ENCODE measurements at regions not wholly inside any gene's neighbourhood (a gene's known extent, or its start where the extent isn't known, plus 50 kb on each side); places are given as distances from the start of the nearest gene placed in this dataset.
A peak's percentile ranks its signal among the peaks of the same experiment; 100 is the strongest.
"Not testable (repeated sequence)": the region's sequence is repeated elsewhere in the genome, so short reads cannot be mapped to it uniquely, and the experiment has no call there.

DNA sequence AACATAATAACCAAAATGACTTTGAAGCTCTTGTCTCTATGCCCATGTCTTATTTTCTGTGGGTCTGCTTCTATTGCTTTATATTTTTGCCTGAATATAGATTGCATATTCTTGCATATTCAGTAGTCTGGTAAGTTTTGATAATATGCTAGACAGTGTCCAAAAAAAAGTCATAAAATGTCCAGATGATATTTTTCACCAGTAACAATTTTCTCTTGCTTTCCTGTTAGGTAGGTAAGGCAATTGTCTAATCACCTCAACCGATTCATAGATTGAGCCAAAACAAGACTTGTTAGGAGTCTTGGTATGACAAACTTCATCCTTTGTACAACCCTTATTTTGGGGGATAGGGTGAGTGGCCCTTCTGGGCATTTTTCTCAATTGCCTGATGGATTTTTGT, 277.0 kb upstream of the NRP1 start:
- DNase-seq (ENCODE audit: low spot score) = no peak

DNA sequence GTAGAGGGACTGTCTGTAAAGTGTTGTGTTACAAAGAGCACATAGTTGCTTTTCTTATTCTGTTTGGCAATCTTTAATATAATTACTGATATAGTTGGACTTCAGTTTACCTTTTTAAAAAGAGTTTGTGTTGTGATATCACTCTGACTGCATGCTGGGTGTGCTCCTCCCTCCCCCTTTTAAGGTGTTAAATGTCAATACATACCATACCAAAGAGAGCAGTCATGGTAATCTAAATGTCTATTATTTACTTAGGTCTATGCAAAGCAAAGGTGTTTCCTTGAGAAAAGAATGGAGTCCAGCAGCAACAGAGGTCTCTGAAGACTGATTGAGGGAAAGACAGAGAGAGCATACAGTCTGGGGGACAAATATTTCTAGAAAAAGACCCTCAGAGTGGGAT, 275.1 kb upstream of the NRP1 start:
- DNase-seq (ENCODE audit: low spot score) = no peak

DNA sequence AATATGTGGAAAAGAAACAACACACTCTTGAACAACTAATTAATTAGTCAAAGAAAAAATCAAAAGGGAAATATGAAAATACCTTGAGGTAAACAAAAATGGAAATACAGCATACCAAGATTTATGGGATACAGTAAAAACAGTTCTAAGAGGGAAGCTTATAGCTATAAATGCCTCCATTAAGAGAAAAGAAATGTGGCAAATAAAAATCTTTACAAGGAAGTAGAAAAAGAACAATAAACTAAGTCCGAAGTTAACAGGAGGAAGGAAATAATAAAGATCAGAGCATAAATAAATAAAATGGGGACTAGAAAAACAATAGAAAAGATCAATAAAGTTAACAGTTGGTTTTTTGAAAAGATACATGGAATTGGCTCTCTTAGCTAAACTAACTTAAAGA, 267.8 kb upstream of the NRP1 start:
- DNase-seq (ENCODE audit: low spot score) = no peak

- no peak for DNase-seq (ENCODE audit: low spot score)
Measured at GRCh38 chr10:33600381-33600780, 265.9 kb upstream of the NRP1 start.

DNA sequence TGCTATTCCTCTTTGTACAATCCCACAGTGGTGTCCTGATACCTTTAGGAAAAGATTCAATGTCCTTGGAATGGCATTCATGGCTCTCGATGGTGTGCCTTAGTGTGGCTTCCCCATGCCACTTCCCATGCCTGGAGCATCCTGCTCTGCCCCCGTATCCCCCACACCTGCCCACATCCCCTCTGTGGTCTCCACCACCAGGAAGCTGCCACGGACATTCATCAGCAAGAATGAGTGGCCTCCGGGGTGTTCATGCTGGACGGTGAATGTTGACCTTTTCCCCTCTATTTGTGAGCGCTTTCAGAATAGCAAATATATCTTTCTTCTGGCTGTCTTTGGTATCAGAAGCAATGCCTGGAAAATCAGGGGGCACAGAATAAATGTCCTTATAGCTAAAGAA, 262.0 kb upstream of the NRP1 start:
- no peak for DNase-seq (ENCODE audit: low spot score)

DNA sequence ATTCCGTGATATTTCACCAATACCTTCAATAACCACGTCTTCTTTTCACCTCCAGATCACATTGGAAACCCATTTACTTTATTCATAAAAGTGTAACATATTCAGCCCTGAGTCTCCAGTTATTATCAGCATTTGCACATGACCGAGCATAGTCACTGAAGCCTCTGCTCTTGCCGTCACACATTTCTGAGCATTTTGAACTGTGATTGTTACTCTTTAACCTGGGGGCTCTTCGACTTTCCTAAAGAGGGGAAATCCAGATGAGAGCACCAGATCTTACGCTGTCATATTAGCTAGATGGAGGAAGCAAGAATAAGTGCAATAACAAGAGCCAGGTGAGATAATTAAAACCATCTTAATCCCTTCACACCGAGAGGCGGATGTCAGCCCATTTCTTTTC, 260.0 kb upstream of the NRP1 start:
- no peak for DNase-seq (ENCODE audit: low spot score)

GRCh38 chr10:33588974-33589600, 254.6 kb upstream of the NRP1 start:
- no peak for DNase-seq (ENCODE audit: low spot score)

- DNase-seq (ENCODE audit: low spot score) = not testable (repeated sequence)
Measured at GRCh38 chr10:33584596-33584995, 250.1 kb upstream of the NRP1 start.

GRCh38 chr10:33579996-33580395, 245.5 kb upstream of the NRP1 start:
- DNase-seq (ENCODE audit: low spot score) = no peak

- no peak for DNase-seq (ENCODE audit: low spot score)
Measured at GRCh38 chr10:33573606-33574005, 239.1 kb upstream of the NRP1 start.

DNA sequence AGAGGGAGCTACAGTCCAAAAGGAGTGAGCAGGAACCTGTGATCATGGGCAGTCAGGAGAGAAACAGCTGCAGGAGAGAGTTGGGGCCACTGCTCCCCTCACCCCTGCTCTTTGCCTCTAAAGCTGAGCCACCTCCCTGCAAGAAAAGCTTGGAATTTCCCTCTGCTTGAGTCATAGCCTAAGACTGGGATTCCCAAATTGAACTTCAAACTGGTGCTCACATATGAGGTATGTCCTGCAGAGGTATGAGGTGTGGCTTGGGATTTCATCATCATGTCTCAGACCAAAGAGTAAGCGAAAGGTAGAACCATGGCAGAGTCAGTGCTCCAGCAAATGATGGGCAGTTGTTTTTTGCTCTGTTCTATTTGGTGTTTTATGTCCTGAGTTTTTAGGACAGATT, 237.1 kb upstream of the NRP1 start:
- no peak for DNase-seq (ENCODE audit: low spot score)

- DNase-seq (ENCODE audit: low spot score) = no peak
Measured at GRCh38 chr10:33570495-33570894, 236.0 kb upstream of the NRP1 start.

DNA sequence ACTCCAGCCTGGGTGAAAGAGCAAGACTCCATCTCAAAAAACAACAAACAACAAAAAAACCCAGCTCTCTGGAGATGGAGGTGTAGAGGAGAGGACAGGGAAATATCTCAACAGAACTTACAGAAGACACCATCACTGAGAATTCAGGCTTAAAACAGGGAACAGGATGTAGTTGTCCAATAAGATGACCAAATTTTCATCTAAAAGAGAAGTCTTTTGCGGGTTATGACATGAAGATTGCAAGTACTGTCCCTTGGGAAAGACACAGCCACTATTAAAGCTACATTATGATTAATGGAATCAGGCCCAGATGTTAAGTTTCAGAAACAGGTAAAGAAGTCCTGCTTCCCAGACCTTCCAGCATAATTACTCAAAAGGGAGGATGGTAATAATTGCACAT, 235.2 kb upstream of the NRP1 start:
- DNase-seq (ENCODE audit: low spot score) = no peak

DNA sequence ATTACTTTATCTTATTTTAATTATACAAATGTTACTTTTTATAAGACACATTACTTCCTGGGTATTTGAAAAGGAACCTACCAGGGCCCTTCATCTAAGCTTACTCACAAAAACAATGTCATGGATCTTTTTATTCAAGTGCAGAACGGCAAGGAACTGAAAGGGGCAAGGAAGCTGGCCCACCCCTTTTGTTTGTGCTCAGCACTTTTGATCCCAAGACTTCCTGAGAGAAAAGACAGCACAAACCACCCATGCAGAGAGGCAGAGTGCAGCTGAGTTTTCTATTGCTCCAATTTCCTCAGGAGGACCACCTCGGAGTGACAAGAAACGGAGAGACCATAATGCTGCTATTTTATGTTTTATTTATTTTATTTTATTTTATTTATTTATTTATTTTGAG, 232.0 kb upstream of the NRP1 start:
- DNase-seq (ENCODE audit: low spot score) = no peak

DNA sequence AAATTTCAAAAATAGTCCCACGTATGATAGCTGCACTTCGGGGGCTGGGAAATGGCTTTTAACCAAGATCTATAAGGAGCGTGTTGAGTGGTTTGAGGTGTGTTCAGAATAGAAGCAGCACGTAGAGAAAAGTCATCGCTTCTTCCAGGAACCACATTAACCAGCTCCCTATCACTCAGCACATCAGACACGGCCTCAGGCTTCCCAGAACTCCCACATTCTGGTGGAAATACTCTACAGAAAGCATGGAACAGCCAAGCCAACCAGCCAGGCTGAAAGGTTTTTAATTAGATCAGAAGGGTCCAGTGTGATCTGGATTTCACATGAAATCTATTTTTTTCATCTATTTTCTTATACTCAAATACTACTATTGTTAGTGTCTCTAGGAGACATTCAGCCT, 231.5 kb upstream of the NRP1 start:
- DNase-seq (ENCODE audit: low spot score) = no peak

- no peak for DNase-seq (ENCODE audit: low spot score)
Measured at GRCh38 chr10:33565231-33565630, 230.8 kb upstream of the NRP1 start.

GRCh38 chr10:33559105-33559504, 224.6 kb upstream of the NRP1 start:
- DNase-seq (ENCODE audit: low spot score) = peak; percentile 92

DNA sequence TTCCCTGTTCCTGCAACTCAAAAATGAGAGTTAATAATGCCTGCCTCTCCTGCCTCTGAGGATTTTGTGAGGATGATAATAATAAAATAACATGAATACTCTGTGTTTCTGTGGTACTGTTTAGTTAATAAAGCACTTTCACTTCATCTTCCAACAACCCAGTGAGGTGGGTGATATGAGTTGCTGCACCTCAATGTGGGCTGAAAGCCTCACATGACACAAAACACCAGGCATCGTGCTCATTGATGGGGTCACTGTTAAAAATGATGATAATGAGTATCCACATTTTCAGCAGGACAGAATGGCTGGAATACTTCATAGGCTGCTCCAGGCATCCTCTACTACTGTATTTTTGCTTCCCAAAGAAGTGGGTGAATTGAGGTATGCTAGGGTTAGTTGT, 222.8 kb upstream of the NRP1 start:
- no peak for DNase-seq (ENCODE audit: low spot score)

DNA sequence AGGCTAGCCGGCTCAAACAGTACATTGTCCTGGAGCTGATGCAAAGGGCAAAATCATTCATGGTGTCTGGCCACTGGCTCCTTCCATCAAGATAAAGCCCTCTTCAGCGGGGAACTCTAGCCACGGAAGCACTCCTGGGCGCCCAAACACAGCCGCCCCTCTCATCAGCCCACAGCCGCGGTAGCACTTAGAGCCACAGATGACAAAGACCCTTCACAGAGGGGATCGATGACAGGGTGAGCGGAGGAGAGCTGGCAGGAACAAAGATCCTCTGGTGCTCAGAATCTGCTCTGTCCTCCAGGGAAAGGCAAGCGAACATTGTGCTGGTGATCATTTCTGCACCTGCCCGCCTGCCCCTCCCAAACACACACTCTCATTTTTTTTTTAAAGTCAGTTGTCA, 222.2 kb upstream of the NRP1 start:
- no peak for DNase-seq (ENCODE audit: low spot score)

DNA sequence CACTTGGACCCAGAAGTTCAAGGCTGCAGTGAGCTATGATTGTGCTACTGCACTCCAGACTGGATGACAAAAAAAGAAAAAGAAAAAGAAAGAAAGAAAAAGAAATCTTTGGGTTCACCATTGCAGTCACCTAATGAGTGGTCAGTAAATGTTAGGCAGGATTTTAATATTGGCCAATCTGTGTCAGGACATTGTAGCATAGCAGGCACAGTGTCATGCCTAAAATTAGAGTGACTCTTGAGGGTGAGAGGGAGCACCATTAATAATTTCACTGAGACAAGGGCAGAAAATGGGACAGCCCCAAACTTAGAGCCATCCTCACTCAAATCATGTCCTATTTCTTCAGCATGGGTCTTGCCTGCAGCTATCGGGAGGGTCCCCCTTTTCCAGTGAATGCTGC, 221.6 kb upstream of the NRP1 start:
- DNase-seq (ENCODE audit: low spot score) = no peak

- DNase-seq (ENCODE audit: low spot score) = no peak
Measured at GRCh38 chr10:33553748-33554571, 219.5 kb upstream of the NRP1 start.

- DNase-seq (ENCODE audit: low spot score) = no peak
Measured at GRCh38 chr10:33552290-33552689, 217.8 kb upstream of the NRP1 start.

DNA sequence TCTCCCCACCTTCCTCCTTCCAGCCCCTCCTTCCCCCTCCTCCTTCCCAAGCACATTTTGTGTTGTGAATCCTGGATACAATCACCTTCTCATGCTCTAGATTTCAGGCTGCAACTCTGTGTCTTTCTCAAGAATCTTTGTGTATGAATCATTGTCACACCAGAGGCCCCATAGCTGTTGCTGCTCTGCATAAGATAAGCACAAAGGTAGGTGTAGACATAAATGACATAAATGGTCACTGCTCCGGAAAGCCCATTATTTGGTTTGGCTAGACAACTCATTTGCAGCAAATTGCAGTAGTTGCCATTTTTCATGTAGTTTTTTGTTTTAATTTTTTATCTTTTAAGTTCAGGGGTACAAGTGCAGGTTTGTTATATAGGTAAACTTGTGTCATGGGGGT, 216.3 kb upstream of the NRP1 start:
- DNase-seq (ENCODE audit: low spot score) = no peak

DNA sequence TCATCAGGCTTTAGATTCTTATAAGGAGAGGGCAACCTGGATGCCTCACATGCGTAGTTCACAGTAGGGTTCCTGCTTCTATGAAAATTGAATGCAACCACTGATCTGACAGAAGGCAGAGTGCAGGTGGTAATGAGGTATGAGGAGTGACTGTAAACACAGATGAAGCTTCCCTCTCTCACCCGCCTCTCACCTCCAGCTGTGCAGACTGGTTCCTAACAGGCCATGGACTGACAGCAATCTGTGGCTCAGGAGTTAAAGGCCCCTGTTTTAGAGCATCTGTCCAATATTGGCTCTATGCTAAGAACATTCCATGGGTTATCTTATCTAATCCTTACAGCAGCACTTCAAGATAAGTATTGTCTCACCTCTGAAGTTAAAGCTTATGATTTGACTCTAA, 213.5 kb upstream of the NRP1 start:
- no peak for DNase-seq (ENCODE audit: low spot score)

Data from AG20443 (cell line).